ENCODE measurements at regions not wholly inside any gene's neighbourhood (a gene's known extent, or its start where the extent isn't known, plus 50 kb on each side); places are given as distances from the start of the nearest gene placed in this dataset.
A peak's percentile ranks its signal among the peaks of the same experiment; 100 is the strongest.

DNA sequence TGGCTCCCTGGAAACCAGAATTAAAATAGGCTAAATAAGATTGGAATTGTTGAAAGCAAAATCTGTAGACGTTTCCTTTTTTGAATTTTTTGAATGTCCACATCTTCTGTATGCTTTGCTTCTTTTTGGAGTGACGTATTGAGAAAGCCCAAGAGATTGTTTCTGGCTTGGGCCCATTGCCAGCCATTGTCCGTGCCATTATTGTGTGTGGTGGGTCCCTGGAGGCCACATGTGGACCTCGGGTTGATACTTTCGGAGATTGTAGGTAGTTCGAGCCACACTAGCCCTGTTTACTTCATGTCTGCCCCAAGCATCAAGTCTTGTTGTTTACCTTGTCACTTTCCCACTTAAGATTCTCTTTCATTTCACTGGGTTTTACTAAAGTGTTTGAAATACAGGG, 106.0 kb downstream of the PALM2AKAP2 start:
- no peak for FAIRE-seq

DNA sequence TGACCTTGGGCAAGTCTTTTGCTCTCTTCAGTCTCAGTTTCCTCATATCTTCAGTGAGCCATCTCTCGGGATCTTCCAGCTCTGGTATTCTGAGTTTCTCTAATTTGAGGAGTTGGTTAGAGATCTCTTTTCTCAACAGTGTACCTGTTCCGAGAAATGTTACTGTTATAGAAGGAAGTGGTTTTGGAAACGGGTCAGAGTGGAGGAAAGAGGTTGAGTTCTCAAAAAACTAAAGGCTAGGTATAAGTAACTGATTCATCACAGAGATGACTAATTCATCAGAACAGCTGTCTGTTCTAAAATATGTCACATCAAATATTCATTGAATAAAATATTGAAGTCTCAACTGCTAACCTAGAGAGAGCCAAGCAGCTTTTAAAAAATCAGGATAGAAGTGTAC, 106.6 kb downstream of the PALM2AKAP2 start:
- no peak for FAIRE-seq

DNA sequence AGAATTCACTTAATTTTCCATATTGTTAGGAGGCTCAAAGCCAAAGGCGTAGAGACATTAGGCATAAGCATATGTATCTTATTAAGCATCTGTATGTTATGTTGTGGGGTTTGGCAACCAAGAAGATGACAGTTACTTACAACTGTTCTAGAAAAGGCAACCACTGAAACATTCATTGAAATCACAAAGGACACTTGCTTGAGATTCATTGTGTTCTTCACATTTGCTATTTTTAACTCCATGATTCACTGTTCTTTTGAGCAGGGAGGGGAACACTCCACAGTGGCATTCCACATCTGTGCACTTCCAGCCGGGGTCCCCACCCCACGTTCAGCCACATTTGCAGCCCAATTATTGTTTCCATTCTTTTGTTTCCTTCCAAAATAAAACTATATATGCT, 107.1 kb downstream of the PALM2AKAP2 start:
- no peak for FAIRE-seq

DNA sequence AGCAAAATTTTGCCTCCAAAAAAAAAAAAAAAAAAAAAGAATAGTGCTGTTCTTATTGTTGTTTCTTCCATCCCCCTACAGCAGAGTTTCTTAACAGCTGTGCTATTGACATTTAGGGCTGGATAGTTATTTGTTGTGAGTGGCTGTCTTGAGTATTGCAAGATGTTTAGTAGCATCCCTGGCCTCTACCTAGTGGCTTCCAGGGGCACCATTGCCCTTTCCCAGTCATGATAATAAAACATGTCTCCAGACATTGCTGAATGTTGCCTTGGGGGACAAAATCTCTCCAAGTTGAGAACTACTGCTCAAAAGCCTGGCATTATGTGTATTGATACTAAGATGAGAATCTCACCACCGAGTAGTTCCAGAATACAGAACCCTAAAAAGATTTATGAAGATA, 108.7 kb downstream of the PALM2AKAP2 start:
- no peak for FAIRE-seq

DNA sequence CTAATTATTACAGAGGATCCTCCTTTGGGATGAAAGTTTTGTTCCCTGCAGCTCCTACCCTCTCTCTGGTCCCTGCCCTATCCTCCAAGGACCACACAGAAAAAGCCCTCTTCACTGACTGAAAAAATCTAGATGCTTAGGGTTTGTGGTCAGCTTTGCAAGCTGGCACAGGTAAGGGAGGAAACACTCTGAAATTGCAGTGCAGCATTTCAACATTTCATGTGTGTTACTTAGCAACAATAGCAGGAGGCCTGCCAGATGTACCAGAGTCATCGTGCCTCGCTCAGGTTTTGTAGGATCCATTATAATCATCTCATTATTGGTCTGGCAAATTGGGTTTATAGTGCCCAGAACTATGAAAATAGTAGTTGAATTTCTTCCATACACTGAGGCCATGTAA, 109.5 kb downstream of the PALM2AKAP2 start:
- FAIRE-seq = no peak

DNA sequence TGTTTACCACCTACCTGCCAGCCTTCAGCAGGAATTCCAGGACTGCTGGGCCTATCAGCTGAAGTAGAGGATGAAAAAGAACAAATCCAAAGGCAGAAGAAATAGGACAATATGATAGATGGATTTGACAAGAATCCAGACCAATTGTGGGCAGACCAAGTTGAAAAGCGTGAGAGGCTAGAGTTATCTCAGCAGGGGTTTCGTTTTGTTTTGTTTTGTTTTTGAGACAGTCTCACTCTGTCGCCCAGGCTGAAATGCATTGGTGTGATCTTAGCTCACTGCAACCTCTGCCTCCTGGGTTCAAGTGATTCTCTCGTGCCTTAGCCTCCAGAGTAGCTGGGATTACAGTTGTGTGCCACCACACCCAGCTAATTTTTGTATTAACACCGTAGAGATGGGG, 113.2 kb downstream of the PALM2AKAP2 start:
- no peak for FAIRE-seq

DNA sequence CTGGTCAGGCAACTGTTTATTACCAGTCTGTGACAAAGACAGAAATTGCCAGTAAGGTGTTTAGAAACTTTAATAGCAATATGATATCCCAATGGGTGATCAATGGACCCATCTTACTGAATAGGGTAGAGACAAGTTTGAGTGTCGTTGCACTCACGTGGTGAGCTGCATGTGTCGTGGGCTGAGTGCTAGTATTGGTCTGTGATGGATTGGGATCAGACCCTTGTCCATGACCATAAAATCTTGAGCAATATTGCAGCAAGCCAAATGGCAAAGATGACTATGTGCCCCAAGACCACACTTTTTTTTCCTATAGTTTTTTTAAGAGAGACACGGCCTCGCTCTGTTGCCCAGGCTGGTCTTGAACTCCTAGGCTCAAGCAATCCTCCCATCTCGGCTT, 114.5 kb downstream of the PALM2AKAP2 start:
- FAIRE-seq = no peak

DNA sequence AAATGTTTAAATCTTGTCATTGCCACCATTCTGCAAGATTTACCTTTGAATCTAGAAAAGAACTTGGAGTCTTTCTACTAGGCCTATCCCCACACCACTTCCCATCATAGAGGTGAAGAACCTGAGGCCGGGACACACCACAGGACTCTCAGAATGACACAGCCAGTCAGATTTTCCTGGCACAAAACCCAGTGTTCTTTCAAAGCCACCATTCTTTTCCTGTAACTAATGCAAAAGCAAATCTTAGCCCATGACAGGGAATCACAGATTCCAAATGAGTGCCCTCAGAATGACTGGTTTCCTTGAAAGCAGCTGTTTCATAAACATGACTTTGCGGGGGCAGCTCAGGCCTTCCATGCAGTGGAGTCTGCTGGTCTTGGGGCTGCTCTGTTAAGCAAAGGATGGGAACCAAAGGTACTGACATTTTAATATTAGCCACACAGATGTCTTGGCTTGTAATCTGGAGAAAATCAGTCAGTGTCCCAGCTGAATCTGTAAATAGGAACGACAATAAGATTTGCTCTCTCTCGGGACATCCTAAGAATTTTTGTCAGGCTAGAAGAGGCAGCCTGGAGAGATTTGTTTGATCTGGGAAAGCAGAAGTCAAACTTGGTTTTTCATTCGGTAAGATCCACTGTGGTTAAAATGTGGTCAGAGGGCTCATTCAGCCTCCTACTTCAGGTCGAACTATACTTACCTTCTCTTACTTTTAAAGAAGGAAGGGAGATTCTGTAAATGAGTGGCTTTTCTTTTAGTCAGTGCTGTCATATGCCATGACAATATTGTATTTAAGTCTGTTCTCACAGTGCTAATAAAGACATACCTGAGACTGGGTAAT, 115.1 kb downstream of the PALM2AKAP2 start:
- no peak for FAIRE-seq

DNA sequence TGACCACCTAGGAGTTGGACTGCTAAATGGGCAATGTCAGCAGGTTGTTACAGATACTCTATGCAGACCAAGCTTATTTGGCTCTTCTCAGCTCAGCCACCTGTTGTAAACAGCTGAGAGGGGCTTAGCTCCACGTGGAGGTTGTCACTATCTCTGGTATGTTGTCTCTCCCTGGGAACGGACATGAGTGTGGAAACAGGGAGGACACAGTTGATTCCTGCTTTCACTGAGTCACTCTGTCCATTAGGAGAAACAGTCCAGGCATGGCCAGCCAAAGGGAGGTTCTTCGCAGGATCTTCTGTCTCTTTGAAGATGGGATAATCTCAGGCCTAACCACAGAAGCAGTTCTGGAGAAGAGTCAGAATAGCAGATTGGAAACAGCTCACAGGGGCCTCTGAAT, 121.2 kb downstream of the PALM2AKAP2 start:
- no peak for FAIRE-seq

DNA sequence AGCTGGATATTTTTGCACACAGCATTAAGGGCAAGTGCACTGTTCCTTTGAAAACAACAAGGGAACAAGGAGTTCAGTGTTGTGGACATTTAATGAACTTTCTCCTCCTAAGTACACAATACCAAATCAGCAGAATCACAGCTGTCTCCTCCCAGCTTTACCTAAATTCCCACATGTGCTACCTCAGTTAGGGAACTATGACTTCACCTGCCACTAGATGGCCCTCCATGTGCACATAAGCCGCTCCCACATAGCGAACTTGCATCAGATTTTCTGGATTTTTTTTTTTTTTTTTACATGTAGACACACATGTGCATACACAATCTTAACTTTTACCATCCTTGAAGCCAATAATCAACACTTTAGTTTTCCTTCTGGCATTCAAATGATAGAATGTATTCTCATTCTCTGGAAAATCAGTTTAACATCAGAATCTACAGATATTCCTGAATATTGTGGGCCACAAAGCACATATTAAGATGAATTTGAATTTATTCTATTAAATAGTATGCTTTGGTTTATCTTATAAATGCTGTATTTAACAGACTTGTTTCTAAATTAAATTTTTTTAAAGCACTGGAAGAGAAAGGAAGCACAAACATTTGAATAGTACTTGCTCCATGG, 123.6 kb downstream of the PALM2AKAP2 start:
- peak; percentile 54 for FAIRE-seq

DNA sequence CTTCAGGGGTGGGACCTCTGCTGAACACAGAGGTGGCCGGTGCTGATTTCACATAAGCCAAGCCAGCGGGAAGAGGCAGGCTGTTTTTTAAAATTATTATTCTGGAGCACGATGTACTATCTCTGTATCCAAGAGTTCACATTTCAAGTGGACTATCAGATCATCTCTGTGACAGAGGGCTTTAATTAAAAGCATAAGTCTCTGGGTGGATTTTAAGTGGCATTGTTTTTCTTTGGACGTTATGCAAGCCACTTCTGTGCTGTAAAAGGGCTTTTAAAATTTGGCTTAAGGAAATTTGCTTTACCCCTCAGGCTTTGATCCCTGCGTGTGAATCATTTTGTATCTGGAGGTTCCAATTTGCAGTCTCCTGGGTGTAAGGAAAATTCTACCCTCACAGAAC, 124.7 kb downstream of the PALM2AKAP2 start:
- FAIRE-seq = no peak

DNA sequence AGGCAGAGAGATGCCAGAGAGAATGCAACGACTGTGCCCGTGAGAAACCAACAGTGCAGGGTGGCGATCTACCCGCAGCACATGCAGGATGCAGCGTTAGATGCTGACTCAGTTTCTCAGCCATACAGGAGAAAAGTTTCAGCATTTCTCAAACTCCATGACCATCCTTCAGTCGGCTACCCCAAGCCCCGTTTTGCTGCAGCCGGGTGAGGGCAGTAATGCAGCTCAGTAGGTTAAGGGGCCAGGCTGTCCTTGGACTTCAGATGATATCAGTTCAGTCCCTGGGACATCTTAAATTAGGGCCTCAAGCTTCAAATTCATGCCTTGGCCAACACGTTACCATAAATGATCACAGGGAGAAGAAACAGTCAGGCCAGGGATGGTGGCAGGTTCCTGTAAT, 125.5 kb downstream of the PALM2AKAP2 start:
- FAIRE-seq = no peak

DNA sequence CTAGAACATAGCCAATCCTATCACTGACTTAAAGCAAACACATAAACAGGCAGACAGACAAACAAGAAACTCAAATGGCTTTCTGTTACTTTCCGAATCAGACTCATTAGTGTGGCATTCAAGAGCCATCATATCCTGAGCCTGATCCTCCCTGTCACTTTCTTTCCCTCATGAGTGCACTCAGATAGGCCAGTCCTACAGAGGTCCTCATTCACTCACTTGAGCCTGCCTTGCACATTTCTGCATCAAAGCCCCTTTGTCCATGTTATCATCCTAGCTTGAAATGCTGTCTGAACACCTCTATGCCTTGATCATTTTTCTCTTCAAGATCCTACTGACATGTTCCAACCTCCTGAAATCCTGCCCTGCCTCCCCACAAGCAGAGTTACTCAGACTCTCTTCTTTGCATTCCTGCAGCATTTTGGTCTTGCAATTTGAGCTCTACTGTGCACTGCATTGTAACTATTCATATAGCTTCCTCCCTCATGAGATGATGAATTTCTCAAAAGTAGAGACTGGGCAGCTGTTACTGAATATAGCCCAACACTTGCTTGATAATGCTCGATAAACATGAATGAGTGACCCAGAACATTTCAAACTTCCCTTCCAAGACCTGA, 126.9 kb downstream of the PALM2AKAP2 start:
- FAIRE-seq = no peak

DNA sequence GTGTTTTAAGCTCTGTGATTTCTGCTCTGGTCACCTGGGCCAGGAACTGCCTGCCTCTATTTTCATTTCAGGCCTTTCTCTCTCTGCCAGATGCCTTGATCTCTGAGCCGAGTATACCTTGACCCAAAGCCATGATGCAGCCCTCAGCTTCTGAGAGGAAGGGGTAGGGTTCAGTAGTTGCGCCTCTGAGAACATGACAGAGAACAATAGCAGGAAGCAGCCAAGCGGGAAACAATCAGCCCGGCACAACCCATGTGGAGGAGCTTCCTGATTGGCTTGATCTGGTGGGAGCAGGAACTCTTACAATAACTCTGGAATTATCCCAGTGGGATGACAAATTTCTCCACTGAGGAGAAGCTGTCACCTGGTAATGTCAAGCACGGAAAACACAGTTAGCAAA, 127.4 kb downstream of the PALM2AKAP2 start:
- FAIRE-seq = no peak

DNA sequence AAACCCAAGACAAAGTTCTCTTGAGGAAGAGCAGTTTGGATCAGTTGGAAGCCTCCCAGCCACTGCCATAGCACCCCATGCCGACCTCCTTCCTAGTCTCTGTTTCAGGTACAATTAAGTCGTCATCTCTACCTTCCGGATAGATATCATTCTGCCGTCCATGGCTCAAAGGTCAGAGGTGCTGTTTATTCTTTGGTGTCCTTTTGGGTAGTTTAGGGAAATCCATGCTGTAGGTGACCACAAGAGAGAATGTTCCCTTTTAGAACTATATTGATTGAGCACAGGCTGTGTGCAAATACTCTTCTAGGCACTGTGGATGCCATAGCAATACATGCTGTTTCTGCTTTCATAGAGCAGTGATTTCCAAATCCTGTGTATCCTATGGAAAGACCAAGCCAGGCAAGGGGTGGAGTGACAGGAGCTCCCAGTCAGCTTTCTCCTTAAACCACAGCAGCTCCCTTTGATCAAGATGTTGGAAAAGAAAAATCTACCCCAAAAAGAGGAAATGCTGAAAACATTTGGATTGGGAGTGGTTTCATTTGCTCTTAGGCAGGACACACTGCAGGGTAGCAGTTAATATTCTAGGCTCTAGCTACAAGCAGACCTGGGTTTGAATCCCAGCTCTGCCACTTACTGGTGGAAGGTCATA, 127.9 kb downstream of the PALM2AKAP2 start:
- no peak for FAIRE-seq

DNA sequence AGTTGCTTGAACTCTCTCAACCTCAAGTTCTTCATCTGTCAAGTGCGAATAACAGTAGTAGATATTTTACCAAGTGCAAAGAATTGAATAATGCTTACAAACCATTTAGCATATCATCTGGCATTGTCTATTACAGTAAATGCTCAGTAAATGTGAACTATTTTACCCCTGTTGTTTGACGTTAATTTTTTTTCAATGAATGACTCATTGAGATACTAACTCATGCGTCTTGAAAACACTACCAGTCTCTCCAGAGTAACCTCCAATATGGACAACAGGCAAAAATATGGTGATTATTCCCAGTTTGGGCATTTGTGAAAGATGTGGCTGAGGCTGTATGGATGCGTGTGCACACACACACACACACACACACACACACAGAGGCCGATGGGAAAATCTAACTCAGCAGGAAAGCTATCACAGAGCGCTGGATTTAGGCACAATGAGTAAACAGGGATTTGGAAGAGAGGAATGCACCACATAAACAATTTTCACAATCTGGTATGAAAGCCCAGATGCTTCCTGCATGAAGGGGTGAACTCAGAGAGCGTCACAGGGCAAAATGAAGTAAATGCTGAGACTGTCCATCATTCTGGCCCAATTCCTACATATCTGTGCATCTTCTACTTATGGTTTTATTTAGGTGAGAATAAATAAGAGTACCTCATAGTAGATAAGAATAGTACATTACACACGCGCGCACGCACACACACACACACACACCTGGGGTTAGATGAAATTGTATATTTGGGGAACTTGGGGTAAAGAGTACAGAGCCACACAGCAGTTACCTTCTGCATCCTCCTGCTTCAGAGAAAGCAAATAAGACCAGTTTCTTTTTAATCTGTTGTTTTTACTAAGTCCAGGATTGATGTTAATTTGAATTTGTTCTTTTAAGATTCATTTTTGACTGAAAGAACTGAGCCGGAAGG, 128.7 kb downstream of the PALM2AKAP2 start:
- FAIRE-seq = no peak

DNA sequence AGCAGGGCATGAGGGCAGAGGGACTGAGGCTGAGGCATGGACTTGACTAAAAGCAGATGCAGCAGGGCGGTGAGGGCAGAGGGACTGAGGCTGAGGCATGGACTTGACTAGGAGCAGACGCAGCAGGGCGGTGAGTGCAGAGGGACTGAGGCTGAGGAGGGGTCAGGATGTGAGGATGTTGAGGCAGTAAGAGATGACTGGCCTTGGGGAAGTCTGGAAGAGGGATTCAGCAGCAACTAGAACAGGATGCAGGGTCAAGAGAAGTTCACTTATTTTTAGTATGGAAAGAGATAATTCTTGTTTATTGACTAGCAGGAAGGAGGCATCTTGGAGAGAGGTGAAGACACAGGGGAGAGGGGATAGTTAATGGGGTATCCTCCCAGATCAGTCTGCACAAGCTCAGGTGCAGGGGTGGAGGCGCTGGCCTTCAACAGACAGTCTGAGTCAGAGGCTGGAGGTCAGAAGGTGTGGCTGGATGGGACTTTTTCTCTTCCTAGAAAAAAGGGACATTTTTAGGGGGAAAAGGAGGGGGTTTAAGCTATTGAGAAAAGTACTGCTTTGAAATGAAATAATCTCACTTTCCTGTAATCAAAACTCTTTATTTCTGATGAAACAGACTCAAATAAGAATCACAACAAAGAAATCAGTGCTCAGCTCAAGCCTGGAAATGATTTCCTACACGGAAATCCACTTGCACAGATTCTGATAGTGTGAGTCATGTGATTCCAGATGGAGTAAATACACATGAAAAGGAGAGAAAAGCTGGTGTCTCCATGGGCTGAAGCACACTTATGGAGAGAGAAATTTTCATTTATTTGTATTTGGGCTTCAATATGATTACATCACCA, 130.9 kb downstream of the PALM2AKAP2 start:
- no peak for FAIRE-seq

DNA sequence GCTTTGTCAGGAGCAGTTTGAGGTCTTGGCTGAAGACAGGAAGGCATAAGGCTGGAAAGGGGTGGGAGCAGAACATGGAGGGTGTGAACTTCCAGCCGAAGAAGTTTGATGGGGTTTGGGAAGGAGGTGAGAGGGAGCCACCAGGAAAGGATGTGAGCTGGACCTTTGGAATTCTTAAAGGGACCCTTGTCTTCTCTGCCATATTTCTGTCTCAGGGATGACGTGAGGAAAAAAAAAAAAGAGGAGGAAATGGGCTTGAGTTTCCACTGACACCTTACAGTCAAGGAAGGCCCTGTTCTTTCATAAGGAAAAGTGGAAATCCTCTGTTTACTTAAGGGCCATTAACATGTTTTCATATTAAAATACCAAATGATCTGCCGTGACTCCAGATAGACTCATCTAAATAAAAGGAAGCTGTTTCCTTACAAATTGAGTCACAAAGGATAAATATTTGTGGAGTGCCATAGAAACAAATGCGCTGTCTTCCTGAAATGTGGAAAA, 132.1 kb downstream of the PALM2AKAP2 start:
- no peak for FAIRE-seq

DNA sequence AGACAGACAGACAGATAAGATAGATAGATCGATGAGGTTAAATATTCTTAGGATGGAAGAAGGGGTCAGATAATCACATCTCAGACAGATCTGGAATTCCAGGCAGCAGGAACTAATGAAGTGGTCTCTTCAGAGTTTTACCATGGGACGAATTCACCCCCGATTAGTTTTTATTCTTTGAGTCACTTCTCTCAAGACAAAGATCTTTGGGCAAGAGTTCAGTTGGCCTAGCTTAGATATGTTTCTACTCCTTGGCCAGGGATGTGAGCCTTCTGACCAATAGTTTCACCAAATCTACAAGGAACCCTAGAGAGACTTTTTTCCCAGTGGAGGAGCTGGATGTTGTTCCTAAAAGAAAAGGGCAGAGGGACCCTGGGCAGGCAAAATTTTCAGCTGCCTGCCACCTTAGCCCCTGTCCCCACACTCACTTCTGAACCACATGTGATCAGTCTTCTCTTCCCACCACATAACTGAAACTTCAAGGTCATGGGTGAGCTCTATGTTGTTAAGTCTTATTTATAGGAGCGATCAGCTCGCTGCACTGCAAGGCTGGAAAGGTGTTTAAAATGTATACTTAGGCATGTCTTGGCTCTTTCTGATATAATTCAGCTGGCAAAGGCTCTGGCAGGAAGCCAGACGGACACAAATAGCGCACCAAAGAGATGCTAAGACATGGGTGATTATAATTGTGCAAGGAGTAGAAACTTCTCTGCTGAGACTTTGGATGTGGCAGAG, 132.9 kb downstream of the PALM2AKAP2 start:
- no peak for FAIRE-seq

DNA sequence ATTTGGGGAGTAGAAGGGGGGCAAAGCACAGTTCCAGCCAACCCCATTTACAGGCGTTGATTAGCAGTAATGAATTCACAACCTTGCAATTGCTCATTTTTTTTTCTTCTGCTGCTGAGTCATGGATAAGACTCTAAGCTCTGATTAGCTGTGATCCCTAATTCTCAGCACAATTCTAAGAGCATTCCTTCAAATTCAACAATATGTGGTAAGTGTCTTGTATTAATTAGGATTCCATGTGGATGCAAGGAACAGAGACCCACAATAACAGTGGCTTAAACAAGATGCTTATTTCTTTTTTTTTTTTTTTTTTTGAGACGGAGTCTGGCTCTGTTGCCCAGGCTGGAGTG, 133.4 kb downstream of the PALM2AKAP2 start:
- FAIRE-seq = no peak

Data from endometrium (tissue), 2 donors.